GOT3 (cell line): ENCODE measurements at regions not wholly inside any gene's neighbourhood (a gene's known extent, or its start where the extent isn't known, plus 50 kb on each side); places are given as distances from the start of the nearest gene placed in this dataset.

Source experiments
- DNase-seq: peaks from one replicate; lab custom pipeline; 2025; ENCODE audit warnings: mixed read lengths; lab: John Stamatoyannopoulos, UW

DNA sequence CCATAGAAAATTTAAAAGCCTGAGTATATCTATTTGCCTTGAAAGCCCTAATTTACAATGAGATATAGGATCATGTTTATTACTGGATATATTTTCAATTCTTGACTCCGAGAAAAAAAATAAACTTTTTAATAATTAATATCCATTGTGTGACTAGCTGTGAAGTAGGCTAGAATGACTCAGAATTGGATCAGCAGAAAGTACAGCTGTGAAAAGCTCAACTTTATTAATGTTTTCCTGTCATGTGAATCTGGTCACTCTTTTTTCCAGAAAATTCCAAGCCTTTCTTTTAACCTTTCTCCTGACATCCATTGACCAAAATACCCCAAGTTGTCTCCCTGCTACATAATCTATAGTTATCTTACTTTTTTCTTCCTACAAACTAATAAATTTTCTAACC is 171.8 kb upstream of the PACRGL start:
- DNase-seq, result no peak

DNA sequence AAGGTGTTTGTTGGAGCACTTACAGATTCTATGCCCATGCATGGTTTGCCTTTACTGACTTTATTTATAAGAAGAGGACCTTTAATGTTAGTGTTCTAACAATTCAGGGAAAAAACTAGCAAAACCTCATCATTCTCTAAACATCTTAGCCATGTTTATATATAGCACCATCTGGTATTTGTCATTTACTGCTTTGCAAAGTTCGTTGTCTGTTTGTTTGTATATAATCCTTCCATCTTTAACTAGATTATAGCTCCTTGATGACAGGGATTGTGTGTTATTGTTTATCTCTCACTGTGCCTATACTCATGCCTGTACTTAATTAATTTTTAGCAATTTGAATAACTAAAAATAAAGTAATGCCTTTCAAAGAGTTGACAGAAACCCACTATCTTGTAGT is 170.6 kb upstream of the PACRGL start:
- DNase-seq, result no peak

DNA sequence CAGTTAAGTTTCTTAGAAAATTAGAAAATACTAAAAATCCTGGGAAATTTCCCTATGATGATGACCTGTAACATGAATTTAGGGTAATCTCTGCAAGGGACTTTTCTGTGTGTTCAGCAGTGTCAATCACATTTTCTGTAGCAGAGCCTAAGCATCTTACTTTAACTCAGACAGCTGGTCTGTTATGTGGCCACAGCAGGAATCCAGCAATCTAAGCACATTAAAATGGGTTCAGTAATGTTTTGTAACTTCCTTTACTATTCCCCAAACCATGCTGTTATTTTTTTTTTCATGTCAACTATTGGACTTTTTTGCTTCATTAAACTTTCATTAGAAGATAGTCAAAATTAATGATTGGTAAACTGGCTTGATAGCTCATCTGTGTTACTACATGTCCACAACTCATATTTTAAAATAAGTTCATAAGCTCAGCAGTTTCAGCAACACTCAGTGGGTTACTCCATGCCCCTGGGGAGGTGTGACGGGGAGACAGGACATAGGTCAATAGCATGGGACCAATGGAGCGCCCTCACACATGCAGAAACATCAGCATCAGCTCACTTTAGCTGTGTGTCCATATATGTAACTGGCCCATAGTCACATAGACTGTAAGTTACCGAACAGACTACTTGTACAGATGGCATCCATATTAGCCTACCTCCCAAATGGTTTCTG is 168.0 kb upstream of the PACRGL start:
- no peak for DNase-seq

DNA sequence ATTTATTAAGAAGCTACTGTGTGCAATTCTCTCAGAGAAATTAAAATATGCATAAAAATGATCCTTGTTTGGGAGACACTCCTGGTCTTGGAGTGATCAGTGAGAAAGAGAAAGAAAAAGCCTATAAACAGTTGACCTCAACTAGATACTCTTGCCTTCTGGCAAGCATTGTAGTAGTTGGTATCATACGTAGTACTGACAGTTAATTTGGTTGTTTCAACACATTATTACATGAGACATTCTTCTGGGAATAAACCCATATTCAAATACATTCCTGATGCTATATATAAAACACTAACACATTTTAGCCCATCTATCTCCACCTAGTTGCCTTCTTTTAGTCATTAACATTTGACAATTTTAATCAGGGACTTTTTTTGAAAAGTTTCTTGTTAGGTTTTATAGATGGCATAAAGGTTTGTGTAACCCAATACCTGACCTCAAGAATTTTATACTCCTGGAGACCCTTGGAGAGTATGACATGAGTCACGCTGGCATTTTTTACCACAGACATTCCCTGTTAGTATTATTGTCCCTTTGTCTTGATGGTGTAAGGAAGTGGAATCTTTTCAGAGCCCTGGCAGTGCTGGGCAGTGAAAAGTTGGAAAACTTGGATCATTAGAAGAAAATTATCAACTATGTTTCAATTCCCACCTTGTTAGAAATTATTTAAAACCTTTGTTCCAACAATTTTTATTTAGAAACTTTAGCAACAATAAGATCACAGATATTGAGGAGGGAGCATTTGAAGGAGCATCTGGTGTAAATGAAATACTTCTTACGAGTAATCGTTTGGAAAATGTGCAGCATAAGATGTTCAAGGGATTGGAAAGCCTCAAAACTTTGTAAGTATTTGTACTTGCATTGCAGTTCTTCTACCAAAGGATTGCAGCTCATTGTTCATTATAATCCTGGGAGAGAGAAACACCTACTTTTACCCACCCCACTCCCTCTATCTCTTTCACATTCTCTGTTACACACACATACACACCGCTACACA is 167.1 kb upstream of the PACRGL start:
- DNase-seq, result no peak

DNA sequence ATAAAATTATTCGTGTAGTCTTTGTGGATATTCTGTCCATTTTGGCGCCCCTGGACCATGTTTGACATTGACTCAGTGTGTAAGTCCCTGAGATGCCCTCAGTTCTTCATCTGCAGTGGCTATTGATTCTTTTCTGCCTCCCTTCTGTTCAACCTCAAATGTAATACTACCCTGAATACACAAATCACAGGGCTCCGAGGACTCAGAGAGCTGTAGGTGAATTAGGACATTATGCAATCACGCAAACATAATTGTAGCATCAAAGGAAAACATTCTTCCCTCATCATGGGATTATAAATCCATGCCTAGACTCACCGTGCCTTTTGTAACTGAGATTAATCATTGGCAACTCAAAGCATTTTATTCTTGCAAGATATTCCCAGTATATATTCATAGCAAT is 161.4 kb upstream of the PACRGL start:
- DNase-seq, result no peak

DNA sequence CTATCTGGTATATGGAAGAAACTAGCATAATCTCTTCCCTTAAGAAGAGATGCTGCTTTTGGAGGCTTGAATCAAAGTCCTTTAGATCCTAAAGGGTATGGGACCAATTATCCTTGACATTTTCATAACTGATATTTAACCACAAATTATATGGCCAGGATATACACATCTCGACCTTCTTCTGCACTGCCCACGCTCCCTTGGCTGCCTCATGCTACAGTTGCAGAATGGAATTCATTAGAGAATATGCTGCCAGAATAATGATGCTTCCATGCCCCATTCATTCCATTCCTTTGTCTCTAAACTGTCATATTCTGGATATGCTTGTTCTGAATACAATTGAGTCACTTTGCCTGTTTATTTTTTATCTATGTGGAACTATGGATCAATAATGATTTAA is 157.1 kb upstream of the PACRGL start:
- DNase-seq, result no peak

DNA sequence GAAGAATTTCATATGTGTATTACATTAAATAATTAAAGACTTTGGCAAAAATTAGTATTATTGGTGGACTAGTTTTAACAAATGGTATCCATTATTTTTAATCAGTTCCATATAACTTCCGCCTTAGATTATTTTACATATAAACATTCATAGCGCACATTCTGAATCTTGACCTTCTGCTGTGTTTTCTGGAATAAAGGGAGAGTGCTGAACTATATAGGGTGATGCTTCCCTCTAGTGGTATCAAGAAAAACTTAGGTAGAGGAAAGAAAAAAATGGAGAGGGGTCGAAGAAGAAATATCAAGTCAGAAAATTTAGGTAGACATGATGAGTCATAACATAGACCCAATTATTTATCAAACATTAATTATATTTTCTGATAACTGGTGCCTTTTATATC is 155.6 kb upstream of the PACRGL start:
- no peak for DNase-seq

DNA sequence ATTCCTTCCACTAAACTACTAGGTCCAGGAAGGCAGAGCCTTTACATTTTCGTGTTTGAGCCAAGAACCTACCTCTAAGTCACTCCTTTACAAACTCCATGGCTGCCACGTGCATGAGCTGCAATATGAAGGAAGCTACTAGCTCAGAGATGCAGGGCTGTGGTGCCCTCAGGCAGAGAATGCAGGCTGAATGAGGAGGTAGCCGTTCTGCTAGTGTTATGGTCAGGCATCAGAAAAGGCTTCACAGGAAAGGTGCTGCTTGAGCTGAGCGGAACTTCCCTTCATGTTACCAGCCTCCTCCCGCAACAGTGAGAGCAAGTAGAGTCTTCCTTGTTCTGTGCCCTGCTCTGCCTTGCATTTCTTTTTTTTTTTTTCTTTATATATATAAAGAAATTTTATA is 148.3 kb upstream of the PACRGL start:
- no peak for DNase-seq

DNA sequence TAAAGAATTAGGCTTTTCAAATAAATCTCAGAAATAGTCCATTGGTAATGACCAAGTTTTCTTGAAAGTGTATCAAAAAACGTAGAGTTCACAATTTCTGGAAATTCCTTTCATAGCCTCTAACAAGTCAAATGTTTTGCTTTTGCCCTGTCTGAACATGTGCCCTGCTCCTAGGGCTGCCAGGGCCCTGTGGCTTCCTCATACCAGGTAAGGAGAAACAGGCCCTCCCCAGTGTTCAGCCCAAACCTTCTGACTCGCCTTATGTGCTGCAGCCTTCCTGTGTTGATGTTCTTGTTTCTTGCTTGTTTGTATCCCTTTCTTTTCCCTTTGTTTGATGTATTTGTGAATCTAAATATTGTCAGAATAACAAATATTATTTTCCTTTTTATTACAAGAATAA is 146.1 kb upstream of the PACRGL start:
- no peak for DNase-seq

DNA sequence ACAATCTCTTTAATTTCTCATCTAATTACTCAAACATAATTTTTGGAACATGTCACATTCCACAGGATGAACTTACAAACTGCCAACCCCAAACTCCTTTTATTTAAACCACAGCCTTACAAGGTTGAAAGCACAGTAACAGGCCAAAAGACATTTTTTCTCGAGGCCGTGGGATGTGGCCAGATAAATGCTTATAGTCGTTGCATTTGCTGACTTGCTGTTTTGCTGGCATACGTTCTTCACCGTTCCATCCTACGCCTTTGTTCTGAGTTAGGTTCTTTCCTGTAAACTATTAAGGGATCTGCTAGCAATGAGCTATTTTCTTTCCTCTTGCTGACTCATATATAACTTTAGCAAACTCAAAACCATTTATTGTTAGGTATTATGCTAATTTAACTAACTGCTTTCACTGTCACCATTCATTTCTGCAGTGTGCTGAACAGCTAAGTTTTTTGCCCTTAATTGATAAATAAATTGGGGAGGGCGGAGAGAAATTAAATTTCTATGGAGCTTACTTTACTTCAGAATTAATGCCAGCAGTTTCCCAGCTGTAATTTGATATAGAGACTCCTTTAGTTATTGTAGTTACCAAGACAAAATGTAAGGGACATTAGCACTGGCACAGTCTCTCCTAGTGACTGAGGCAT is 135.1 kb upstream of the PACRGL start:
- DNase-seq, result no peak

DNA sequence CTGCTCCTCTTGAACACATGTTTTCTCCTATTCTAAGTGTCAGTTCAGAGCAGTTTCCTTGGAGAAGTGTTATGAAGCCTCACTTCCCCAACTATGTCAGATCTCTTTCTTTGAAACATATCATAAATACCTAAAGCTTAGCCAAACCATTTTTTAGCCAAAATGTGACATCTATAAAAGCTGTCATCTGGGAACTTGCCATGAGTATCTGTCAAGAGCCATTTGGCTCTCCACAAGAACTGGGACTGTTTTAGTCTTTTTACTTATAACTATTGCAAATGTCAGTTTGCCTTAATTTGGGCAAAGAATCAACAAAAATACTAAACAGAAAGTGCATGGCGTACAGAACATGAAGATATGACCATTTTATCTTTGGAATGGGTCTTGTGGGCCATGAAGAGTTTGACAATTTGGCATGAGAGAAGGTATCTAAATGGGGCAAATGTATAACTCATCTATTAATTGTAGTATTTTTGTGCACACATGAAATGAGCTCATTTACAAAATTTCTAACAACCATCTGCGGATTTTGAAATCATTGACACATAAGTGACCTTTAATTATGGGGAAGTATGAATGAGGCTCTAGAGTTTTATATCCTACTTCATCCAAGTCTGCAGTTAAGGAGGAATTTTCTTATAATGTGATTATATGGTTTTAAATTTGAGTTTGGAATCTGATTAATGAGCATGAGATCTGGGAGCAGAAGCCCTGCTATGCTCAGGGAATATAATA is 129.1 kb upstream of the PACRGL start:
- no peak for DNase-seq

DNA sequence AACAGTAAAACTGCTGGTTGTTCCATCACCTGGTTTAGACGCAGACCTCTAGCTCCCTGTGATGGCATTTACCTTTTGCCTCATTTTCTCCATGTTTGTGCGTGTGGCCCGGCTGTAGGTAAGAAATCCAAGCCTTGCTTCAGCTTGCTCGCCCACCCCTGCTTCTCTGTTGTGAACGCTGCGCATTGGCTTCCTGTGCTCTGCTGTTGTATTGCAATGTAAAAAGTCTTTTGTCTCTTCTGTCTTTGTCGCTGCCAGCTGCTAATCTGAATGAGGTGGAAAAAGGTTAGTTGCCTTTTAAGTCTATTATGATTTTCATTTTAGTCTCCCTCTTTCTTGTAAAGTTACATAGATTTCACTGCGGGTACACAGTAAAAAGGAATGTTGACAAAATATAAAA is 127.3 kb upstream of the PACRGL start:
- no peak for DNase-seq

DNA sequence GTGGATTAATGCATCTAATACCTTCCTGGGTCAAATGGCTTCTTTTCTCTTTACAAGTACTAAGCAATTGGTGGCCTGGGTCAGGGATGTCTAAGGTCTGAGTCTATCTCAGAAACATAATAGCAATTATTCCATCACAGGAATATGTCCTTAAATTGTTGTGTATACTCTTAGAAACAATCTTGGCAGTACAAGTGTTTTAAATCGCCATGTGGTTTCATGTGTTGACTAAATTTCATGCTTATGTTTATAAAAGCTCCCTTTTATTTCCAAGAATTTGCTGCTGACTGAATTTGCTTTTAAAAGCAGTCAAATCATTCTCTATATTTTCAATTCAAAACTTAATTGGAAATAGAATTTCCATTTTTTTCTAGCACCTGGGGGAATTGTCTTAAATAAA is 125.3 kb upstream of the PACRGL start:
- no peak for DNase-seq

DNA sequence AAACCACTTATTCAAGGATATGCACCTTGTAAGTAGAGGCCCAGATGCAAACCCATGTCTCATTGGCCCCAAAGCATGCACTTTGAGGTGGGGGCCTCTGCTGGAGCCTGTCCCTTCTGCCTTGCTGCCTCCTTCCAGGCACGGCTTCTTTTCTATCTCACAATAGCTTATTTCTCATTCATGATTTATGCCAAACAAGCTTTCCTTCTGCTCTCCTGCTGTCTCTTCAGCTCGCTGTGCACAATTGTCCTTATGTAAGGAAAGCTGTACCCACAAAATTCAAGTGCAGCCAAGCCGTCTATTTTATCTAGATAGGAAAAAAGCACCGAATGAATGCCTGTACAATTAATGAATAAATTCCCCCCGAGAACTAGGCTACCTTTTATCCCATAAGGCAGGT is 124.8 kb upstream of the PACRGL start:
- DNase-seq, result no peak

DNA sequence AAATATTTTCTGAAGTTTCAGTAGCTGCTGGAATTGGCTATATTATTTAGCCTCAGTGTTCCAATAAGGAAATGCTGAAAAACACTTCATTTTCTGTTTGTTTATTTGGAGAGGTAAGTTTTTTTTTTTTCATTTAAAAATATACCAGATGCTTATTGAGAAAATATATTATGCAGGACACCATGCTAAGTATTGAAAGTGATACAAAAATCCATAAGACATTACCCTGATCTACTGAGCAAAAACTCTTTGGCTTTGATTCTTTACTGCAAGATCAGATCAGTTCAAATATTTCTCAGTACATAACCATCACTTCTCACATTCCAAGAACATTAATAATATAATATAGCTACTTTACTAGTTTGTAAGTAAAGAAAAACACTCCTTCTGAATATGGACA is 123.4 kb upstream of the PACRGL start:
- no peak for DNase-seq

DNA sequence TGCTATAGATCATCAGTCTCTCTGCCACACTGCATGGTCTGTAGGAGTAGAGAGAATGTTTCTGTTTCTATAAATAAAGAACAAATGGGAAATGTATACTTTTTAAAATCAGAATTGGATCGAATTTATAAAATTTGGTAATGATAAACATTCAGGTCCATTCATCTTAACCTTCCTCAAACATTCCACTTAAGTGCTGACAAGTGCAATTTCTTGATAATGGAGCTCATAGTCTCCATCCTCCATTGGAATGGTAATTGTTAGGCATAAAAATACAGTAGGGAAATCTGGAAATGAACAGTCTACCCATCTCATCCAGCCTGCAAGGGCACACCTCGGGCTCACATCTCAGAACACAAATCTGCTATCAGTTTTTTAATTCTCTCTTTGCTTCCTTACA is 122.6 kb upstream of the PACRGL start:
- DNase-seq, result no peak

DNA sequence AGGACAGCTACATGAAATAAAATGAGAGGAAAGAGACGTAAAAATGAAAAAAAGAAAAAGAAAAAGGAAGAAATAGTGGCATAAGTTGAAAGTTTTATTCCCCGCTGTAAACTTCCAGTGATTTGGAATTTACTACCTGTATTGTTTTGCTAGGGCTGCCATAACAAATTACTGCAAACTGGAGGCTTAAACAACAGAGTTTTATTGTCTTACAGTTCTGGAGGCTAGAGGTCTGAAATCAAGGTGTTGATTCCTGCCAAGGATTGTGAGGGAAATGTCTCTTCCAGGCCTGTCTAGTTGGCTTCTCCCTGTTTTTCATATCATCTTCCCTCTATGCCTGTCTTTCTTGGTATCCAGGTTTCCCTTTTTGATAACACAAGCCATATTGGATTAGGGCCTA is 119.4 kb upstream of the PACRGL start:
- DNase-seq, result no peak

DNA sequence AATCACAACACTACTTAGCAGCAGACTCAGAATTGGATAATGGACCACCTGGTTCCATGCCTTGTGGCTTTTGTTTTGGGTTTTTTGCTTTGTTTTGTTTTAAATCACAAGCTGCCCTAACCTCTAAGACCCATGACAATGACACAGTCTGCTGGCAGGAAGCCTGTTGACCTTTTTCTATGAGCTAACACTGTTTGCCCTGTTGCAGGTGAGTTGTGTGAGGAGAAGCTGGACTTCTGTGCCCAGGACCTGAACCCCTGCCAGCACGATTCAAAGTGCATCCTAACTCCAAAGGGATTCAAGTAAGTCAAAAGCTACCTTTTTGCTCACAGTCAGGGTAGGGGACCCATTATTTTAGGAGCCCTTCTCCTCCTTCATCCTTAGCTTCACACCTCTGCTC is 110.8 kb upstream of the PACRGL start:
- DNase-seq, result no peak

DNA sequence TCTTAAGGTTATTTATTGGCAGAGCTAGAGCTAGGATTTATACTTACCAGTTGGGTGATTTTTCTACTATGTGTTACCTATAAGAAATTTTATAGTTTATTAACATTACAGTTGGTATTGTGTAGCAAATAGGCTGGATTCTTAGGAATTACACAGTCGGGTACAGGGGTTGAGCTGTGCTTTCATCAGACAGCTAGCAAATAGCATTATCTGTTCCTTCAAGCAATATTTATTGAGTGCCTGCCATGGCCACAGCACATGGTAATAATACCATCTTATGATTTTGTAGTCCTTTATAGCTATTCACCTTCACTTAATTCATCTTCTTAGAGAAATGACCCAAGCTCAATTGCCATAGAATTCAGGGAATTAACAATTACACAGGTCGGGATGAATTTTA is 109.4 kb upstream of the PACRGL start:
- no peak for DNase-seq

DNA sequence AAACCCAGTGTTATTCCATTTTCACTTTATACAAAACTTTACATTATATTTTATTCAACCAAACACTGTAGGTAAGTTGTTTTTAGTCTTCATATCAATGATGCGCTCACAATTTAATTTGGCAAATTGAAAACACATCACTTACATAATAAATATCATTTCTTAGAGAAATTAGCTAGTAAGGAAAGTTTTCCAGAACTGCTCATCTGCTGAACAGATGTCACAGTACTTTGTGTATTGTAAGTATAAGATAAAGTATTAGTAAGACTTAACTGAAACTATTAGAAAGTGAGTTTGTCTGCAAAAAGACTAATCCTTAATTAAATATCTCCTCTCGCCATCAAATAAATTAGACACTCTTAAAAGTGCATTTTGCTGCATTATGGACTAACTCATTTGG is 108.7 kb upstream of the PACRGL start:
- no peak for DNase-seq

DNA sequence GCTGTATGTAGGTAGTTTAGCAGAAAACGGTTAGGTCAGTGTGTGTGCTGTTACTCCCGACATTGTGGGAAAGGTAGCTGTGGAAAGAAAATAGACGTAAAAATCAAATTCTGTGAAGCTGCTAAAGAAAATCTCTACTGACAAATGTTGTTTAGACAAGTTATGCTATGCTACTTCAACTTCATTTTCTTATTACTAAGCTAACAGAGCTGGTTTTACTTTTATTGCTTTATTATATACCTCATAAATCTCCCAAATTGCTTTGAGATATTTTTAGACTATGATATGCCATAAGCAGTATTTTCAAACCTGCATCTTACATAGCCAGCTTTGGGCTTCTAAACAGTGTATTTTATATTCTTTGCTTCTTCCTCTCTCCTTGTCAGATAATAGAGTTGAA is 108.2 kb upstream of the PACRGL start:
- DNase-seq, result no peak

DNA sequence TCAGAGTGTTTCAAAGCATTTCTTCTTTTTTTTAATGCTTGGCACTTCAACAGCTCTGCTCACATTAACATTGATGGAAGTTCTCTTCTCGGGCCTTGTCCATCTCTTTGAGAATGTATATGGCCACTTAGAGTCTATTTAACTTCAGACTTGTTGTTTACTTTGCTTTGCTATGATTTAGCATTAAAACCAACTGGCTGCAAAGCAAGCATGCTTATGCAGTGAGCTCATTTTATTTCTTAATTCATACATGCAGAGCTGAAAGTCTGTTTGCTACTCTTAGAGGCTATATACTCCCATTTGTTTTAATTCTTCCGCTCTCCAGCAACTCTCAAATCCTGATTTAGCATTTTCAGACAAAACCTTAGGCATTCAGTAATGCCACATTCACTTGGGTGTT is 107.6 kb upstream of the PACRGL start:
- DNase-seq, result no peak
